ENCODE measurements at regions not wholly inside any gene's neighbourhood (a gene's known extent, or its start where the extent isn't known, plus 50 kb on each side); places are given as distances from the start of the nearest gene placed in this dataset.

- Histone ChIP-seq H3K23ac (ENCODE audit: insufficient read length, low read depth, low read length) (no peak overlapping the region), H3K23me2 (ENCODE audit: insufficient read length, low read depth, low read length, poor library complexity, severe bottlenecking) (no peaks in the 10 kb centered on the region), H2BK120ac (ENCODE audit: low read depth, low read length, poor library complexity, severe bottlenecking) (no peak overlapping the region), H4K91ac (ENCODE audit: insufficient read length, low read depth, low read length) (no peak overlapping the region), H3K9me3 (ENCODE audit: control insufficient read depth, low read depth, low read length) (no peaks in the 10 kb centered on the region), H2BK5ac (ENCODE audit: insufficient read length, low read length) (no peak overlapping the region), H4K20me1 (ENCODE audit: control insufficient read depth, insufficient read depth, insufficient read length) (no peaks in the 10 kb centered on the region), H4K8ac (replicated peaks; ENCODE audit: insufficient read length, low read depth, low read length) (no peak overlapping the region), H3K4me2 (ENCODE audit: insufficient read depth, insufficient read length, low read length) (no peak overlapping the region), H3K9ac (ENCODE audit: extremely low read depth, insufficient read length, low read length) (no peak overlapping the region), H3K79me1 (ENCODE audit: insufficient read depth, low read depth, low read length, poor library complexity, severe bottlenecking) (no peaks in the 10 kb centered on the region), H3K27ac (ENCODE audit: insufficient read length, low read depth, low read length) (no peak overlapping the region), H3K56ac (ENCODE audit: insufficient read length, low read depth, low read length) (no peak overlapping the region), H2BK15ac (ENCODE audit: low read depth, low read length) (no peak overlapping the region), H3K18ac (ENCODE audit: insufficient read length, low read depth, low read length) (no peak overlapping the region), H3K79me2 (ENCODE audit: insufficient read depth, low read length) (no peaks in the 10 kb centered on the region), H2BK12ac (ENCODE audit: insufficient read length, low read depth, low read length) (no peak overlapping the region), H3K14ac (ENCODE audit: insufficient read depth, low read length) (no peak overlapping the region), H2BK20ac (ENCODE audit: low read depth, low read length, poor library complexity, severe bottlenecking) (no peak overlapping the region), H2AK5ac (ENCODE audit: insufficient read length, low read length) (no peak overlapping the region), H3K4me1 (ENCODE audit: insufficient read depth, low read length) (no peaks in the 10 kb centered on the region), H3K27me3 (ENCODE audit: insufficient read depth, low read length) (no peaks in the 10 kb centered on the region), H2AFZ (ENCODE audit: low read length) (no peak overlapping the region), H3T11ph (ENCODE audit: low read length) (no peak overlapping the region), H4K5ac (ENCODE audit: insufficient read length, low read depth, low read length) (no peak overlapping the region), H3K4ac (ENCODE audit: low read depth, low read length) (no peak overlapping the region)
- WGBS (ENCODE audit: extremely low coverage, insufficient read length, low lambda C conversion rate): no CpG with 5 or more reads among the region's 16 CpGs
- H3K9me3 Mint-ChIP-seq: no peaks in the 10 kb centered on the region; a peak in 1 of 5 replicates
- H3K36me3 Mint-ChIP-seq (ENCODE audit: insufficient read depth in 1 of 3, low read depth in 3 of 3): no peaks in the 10 kb centered on the region
- H3K4me3 Mint-ChIP-seq: no peak overlapping the region
- TF ChIP-seq, protein P1, sequence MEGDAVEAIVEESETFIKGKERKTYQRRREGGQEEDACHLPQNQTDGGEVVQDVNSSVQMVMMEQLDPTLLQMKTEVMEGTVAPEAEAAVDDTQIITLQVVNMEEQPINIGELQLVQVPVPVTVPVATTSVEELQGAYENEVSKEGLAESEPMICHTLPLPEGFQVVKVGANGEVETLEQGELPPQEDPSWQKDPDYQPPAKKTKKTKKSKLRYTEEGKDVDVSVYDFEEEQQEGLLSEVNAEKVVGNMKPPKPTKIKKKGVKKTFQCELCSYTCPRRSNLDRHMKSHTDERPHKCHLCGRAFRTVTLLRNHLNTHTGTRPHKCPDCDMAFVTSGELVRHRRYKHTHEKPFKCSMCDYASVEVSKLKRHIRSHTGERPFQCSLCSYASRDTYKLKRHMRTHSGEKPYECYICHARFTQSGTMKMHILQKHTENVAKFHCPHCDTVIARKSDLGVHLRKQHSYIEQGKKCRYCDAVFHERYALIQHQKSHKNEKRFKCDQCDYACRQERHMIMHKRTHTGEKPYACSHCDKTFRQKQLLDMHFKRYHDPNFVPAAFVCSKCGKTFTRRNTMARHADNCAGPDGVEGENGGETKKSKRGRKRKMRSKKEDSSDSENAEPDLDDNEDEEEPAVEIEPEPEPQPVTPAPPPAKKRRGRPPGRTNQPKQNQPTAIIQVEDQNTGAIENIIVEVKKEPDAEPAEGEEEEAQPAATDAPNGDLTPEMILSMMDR (conservative IDR thresholded peaks at IDR 0.05): no peak
- DNase-seq: no peak
- H3K4me1 Mint-ChIP-seq: no peaks in the 10 kb centered on the region
- peaks cover 6% of the 10 kb centered on the region for H3K27me3 Mint-ChIP-seq (ENCODE audit: low read depth)
- no peak overlapping the region for H3K27ac Mint-ChIP-seq
Measured at GRCh38 chr16:13838401-13839190, 81.4 kb upstream of the ERCC4 start.
